ENCODE measurements at regions not wholly inside any gene's neighbourhood (a gene's known extent, or its start where the extent isn't known, plus 50 kb on each side); places are given as distances from the start of the nearest gene placed in this dataset.
A peak's percentile ranks its signal among the peaks of the same experiment; 100 is the strongest.

DNA sequence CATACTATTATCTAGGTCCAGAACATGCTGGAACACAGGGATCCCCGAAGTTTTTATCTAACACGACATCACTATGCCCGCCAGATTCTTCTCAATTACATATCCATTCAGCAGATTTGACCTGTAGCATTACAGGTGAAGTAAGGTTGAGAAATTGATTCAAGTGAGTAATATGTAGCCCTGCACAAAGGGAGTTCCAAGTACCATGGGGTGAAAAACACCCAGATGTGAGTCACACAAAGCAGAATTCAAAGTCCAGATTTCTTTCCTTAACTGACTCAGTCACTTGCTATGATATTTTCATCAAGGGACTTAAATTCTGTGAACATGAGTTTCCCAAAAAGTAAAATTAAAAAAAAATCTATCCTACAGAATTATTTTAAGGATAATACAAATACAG, 655.4 kb upstream of the PTCHD4 start:
- Mint-ChIP-seq H3K36me3 (ENCODE audit: low read depth) (no peaks in the 10 kb centered on the region), H3K4me1 (peaks cover 13% of the 10 kb centered on the region), H3K27me3 (ENCODE audit: insufficient read depth) (no peaks in the 10 kb centered on the region), H3K27ac (no peak overlapping the region), H3K4me3 (no peak overlapping the region), H3K9me3 (no peaks in the 10 kb centered on the region)
- Histone ChIP-seq H3K4me1 (ENCODE audit: control insufficient read depth, insufficient read depth, low read length) (no peaks in the 10 kb centered on the region), H3K36me3 (ENCODE audit: control insufficient read depth, insufficient read depth, low read length) (no peaks in the 10 kb centered on the region), H3K27me3 (ENCODE audit: control insufficient read depth, insufficient read depth, low read length, poor library complexity, severe bottlenecking) (no peaks in the 10 kb centered on the region), H3K9ac (ENCODE audit: extremely low read depth, low read length, poor library complexity, severe bottlenecking) (no peak overlapping the region), H3K9me3 (ENCODE audit: control insufficient read depth, low read length) (no peaks in the 10 kb centered on the region), H3K4me3 (ENCODE audit: low read length) (no peak overlapping the region), H3K27ac (ENCODE audit: low read depth, low read length) (no peak overlapping the region)
- WGBS, 2 experiments (ENCODE audit: insufficient coverage in 1 of 2, insufficient read length in 1 of 2), result 92% methylated on average over 3 of the region's 3 CpGs; no CpG with 5 or more reads in 1 of the 2 experiments
- DNase-seq, result no peak
- no peak for TF ChIP-seq CTCF (conservative IDR thresholded peaks at IDR 0.05)

GRCh38 chr6:48765352-48765961, 654.5 kb upstream of the PTCHD4 start:
- H3K27me3 Mint-ChIP-seq (ENCODE audit: insufficient read depth), result no peaks in the 10 kb centered on the region
- peak; percentile 86 for TF ChIP-seq CTCF (conservative IDR thresholded peaks at IDR 0.05)
- Histone ChIP-seq H3K4me3 (ENCODE audit: low read length) (no peak overlapping the region), H3K27me3 (ENCODE audit: control insufficient read depth, insufficient read depth, low read length, poor library complexity, severe bottlenecking) (no peaks in the 10 kb centered on the region), H3K9me3 (ENCODE audit: control insufficient read depth, low read length) (no peaks in the 10 kb centered on the region), H3K9ac (ENCODE audit: extremely low read depth, low read length, poor library complexity, severe bottlenecking) (no peak overlapping the region), H3K27ac (ENCODE audit: low read depth, low read length) (no peak overlapping the region), H3K36me3 (ENCODE audit: control insufficient read depth, insufficient read depth, low read length) (no peaks in the 10 kb centered on the region), H3K4me1 (ENCODE audit: control insufficient read depth, insufficient read depth, low read length) (no peaks in the 10 kb centered on the region)
- peaks cover 13% of the 10 kb centered on the region for H3K4me1 Mint-ChIP-seq
- no peaks in the 10 kb centered on the region for H3K9me3 Mint-ChIP-seq
- no peak overlapping the region for H3K4me3 Mint-ChIP-seq
- 9 to 60% methylated on average over 1 to 7 of the region's 7 CpGs for WGBS, 2 experiments (ENCODE audit: insufficient coverage in 1 of 2, insufficient read length in 1 of 2)
- no peak overlapping the region for H3K27ac Mint-ChIP-seq
- no peaks in the 10 kb centered on the region for H3K36me3 Mint-ChIP-seq (ENCODE audit: low read depth)
- peak; percentile 76 for DNase-seq

DNA sequence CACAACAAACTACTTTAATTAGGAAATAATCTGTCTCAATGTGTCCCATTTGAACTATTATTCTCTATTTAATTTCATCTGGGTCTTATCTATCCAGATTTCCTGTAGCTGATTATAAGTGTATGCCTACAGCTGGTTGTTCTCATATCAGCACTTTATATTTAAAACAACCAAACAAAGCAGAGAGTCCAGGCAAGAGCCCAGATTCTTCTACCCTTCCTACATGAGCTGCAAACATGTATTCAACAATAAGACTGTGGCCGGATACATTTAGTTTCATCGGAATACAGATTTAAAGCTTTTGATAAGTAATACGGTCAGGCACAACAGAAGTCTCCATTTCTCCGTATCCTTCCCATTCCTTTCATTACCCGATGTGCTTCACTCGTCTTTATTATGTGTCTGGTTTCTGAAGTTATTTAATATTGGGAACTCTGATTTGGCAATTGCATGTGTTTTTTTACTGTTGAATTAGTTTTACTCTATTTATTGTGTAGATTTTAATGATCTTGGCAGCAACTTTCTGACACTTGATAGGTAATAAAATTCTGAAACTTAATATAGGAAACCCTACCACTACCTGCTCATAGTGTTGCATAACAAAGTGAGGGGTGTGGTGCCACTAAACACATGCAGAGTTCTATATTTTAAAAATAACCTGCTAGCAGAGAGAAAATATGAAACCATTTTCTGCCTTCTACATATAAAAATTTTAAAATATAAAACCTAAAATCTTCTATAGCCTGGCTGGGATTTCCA, 653.5 kb upstream of the PTCHD4 start:
- no peaks in the 10 kb centered on the region for H3K27me3 Mint-ChIP-seq (ENCODE audit: insufficient read depth)
- H3K9me3 ChIP-seq (ENCODE audit: control insufficient read depth, low read length), result no peaks in the 10 kb centered on the region
- no peaks in the 10 kb centered on the region for H3K4me1 ChIP-seq (ENCODE audit: control insufficient read depth, insufficient read depth, low read length)
- 96 to 100% methylated on average over 1 to 6 of the region's 6 CpGs for WGBS, 2 experiments (ENCODE audit: insufficient coverage in 1 of 2, insufficient read length in 1 of 2)
- no peak for TF ChIP-seq CTCF (conservative IDR thresholded peaks at IDR 0.05)
- no peak overlapping the region for H3K27ac ChIP-seq (ENCODE audit: low read depth, low read length)
- H3K9me3 Mint-ChIP-seq, result no peaks in the 10 kb centered on the region
- peaks cover 13% of the 10 kb centered on the region for H3K4me1 Mint-ChIP-seq
- H3K36me3 Mint-ChIP-seq (ENCODE audit: low read depth), result no peaks in the 10 kb centered on the region
- no peaks in the 10 kb centered on the region for H3K27me3 ChIP-seq (ENCODE audit: control insufficient read depth, insufficient read depth, low read length, poor library complexity, severe bottlenecking)
- no peak for DNase-seq
- H3K4me3 Mint-ChIP-seq, result no peak overlapping the region
- no peak overlapping the region for H3K4me3 ChIP-seq (ENCODE audit: low read length)
- H3K36me3 ChIP-seq (ENCODE audit: control insufficient read depth, insufficient read depth, low read length), result no peaks in the 10 kb centered on the region
- no peak overlapping the region for H3K27ac Mint-ChIP-seq
- H3K9ac ChIP-seq (ENCODE audit: extremely low read depth, low read length, poor library complexity, severe bottlenecking), result no peak overlapping the region

Measured in endodermal cell (in vitro differentiated cells).